ENCODE measurements at regions not wholly inside any gene's neighbourhood (a gene's known extent, or its start where the extent isn't known, plus 50 kb on each side); places are given as distances from the start of the nearest gene placed in this dataset.

DNA sequence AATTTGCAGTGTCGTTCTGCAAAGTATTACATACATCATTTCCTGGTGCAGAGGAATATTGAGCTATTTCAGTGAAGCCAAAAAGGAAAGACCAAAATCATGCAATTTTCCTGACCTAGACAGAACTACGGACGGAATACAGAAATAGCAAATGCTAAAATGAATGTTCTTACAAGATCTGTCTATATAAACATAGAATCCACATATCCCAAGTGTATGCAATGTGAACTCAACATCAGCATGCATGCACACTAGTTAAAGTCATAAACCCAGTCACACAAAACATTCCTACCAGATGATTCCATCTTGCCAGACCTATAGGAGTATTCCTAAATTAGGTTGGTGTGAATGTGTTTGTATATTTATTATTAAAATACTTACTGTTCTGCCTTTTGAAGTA lies 383.7 kb upstream of the ZNF507 start:
- TF ChIP-seq, protein P1, sequence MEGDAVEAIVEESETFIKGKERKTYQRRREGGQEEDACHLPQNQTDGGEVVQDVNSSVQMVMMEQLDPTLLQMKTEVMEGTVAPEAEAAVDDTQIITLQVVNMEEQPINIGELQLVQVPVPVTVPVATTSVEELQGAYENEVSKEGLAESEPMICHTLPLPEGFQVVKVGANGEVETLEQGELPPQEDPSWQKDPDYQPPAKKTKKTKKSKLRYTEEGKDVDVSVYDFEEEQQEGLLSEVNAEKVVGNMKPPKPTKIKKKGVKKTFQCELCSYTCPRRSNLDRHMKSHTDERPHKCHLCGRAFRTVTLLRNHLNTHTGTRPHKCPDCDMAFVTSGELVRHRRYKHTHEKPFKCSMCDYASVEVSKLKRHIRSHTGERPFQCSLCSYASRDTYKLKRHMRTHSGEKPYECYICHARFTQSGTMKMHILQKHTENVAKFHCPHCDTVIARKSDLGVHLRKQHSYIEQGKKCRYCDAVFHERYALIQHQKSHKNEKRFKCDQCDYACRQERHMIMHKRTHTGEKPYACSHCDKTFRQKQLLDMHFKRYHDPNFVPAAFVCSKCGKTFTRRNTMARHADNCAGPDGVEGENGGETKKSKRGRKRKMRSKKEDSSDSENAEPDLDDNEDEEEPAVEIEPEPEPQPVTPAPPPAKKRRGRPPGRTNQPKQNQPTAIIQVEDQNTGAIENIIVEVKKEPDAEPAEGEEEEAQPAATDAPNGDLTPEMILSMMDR (IDR thresholded peaks at IDR 0.05; ENCODE audit: low read depth, low read length, missing input control): no peak
- TF ChIP-seq EGR1 (IDR thresholded peaks at IDR 0.05; ENCODE audit: low read depth in 2 of 2): no peak
- TF ChIP-seq GABPA (IDR thresholded peaks at IDR 0.05 in 1 of 2, conservative IDR thresholded peaks at IDR 0.05 in 1 of 2): no peak
- no peak for TF ChIP-seq JUND (IDR thresholded peaks at IDR 0.05)
- no peak for TF ChIP-seq HNF4G (IDR thresholded peaks at IDR 0.05)
- no peak for TF ChIP-seq TAF1 (conservative IDR thresholded peaks at IDR 0.05)
